HG03565 (cell line): ENCODE measurements at regions not wholly inside any gene's neighbourhood (a gene's known extent, or its start where the extent isn't known, plus 50 kb on each side); places are given as distances from the start of the nearest gene placed in this dataset.

ENCODE experiments used
- ATAC-seq: cut with Tn5 transposase; IDR thresholded peaks from one replicate; pipeline ENCODE4 v1.9.1; 2021; ENCODE audit warnings: mild to moderate bottlenecking, moderate library complexity; ENCODE audit not compliant: unreplicated experiment

- ATAC-seq = no peak
Observed at GRCh38 chr11:28383456-28383855, 275.3 kb downstream of the METTL15 start.
